HG03175 (cell line): ENCODE measurements at regions not wholly inside any gene's neighbourhood (a gene's known extent, or its start where the extent isn't known, plus 50 kb on each side); places are given as distances from the start of the nearest gene placed in this dataset.
"Not testable (repeated sequence)": the region's sequence is repeated elsewhere in the genome, so short reads cannot be mapped to it uniquely, and the experiment has no call there.

Experiments used
- ATAC-seq: cut with Tn5 transposase; IDR thresholded peaks from one replicate; pipeline ENCODE4 v1.9.1; 2021; ENCODE audit warnings: mild to moderate bottlenecking, moderate library complexity; ENCODE audit not compliant: unreplicated experiment

GRCh38 chr13:90321281-90321931 lies 1026.1 kb upstream of the MIR17HG start:
- ATAC-seq: no peak

DNA sequence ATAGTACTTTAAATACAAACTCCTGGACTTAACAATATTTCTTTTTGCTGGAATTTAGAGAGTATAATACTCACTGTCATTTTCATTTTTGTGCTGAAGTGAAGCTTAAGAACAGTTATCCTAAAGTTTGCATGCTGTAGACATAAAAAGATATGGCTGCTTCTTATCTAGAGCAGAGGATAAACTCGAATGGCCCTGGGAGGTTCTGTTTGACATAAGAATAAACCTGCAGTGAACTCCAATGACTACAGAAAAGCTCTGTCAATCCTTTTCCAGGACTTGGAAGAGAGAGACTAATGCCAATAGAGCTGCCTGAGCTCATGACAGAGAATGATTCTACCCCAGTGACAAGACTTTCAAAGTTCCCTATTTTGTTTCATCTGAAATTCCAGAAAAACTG lies 1017.8 kb upstream of the MIR17HG start:
- no peak for ATAC-seq

DNA sequence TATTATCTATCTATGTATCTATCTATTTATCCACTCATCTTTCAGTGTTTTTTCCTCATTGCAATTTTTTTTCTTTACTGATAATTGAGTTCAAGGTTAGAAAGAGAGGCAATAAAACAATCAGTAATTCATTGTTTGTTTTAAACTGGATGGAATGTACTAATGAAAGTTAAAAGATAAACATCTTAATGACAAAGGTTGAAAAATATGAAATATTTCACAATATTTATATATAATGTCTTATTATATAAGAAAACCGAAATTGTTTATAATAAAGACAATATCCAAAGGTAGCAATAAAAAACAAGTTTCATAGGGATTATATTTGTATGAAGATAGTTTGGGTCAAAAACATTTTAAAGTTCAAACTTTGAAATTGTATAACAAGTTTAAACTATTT lies 1015.5 kb upstream of the MIR17HG start:
- ATAC-seq: no peak

- ATAC-seq: no peak
Observed at GRCh38 chr13:90336507-90336906, 1011.0 kb upstream of the MIR17HG start.

DNA sequence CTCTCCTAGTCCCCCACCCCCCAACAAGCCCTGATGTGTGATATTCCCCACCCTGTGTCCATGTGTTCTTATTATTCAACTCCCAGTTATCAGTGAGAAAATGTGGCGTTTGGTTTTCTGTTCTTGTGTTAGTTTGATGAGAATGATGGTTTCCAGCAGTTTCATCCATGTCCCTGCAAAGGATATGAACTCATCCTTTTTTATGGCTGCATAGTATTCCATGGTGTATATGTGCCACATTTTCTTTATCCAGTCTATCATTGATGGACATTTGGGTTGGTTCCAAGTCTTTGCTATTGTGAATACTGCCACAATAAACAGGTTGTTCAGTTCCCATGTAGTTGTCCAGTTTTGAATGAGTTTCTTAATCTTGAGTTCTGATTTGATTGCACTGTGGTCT lies 1006.1 kb upstream of the MIR17HG start:
- ATAC-seq: not testable (repeated sequence)

DNA sequence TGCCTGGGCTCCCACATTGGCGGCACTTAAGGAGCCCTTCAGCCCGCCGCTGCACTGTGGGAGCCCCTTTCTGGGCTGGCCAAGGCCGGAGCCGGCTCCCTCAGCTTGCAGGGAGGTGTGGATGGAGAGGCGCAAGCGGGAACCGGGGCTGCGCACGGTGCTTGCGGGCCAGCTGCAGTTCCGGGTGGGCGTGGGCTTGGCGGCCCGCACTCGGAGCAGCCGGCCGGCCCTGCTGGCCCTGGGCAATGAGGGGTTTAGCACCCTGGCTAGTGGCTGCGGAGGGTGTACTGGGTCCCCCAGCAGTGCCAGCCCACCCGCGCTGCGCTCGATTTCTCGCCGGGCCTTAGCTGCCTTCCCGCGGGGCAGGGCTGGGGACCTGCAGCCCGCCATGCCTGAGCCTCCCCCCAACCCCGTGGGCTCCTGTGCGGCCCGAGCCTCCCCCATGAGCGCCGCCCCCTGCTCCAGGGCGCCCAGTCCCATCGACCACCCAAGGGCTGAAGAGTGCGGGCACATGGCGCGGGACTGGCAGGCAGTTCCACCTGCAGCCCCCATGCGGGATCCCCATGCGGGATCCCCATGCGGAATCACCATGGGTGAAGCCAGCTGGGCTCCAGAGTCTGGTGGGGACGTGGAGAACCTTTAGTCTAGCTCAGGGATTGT lies 998.9 kb upstream of the MIR17HG start:
- not testable (repeated sequence) for ATAC-seq

GRCh38 chr13:90352763-90353162 lies 994.7 kb upstream of the MIR17HG start:
- no peak for ATAC-seq

- no peak for ATAC-seq
Observed at GRCh38 chr13:90355162-90355751, 992.2 kb upstream of the MIR17HG start.

DNA sequence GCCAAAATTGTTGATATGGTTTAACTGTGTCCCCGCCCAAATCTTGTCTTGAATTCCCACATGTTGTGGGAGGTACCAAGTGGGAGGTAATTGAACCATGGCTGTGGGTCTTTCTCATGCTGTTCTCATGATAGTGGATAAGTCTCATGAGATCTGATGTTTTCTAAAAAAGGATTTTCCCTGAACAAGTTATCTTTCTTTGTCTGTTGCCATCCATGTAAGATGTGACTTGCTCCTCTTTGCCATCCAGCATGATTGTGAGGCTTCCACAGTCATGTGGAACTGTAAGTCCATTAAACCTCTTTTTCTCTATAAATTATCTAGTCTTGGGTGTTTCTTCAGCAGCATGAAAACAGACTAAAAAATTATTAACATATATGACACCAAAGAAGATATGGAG lies 986.7 kb upstream of the MIR17HG start:
- no peak for ATAC-seq

GRCh38 chr13:90362707-90363106 lies 984.8 kb upstream of the MIR17HG start:
- no peak for ATAC-seq

- ATAC-seq: no peak
Observed at GRCh38 chr13:90365130-90365529, 982.4 kb upstream of the MIR17HG start.

DNA sequence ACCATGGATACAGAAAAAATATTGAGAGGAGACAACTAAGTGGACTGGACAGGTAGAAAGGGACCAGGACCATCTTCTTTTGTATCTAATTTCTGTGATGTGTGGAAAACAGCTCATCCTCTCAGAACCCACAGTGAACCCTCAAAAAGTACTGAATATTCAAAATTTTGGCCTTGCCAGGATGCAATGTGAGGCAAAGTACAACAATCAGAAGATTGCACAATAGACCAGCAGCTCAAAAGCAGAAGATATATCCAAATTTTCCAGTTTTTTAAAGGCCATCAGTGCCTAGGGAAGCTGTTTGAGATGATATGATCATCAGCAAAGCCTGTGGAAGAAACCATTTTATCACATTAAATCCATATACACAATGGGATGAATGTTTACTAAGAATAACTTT lies 973.3 kb upstream of the MIR17HG start:
- no peak for ATAC-seq

- ATAC-seq: no peak
Observed at GRCh38 chr13:90375851-90376250, 971.6 kb upstream of the MIR17HG start.

DNA sequence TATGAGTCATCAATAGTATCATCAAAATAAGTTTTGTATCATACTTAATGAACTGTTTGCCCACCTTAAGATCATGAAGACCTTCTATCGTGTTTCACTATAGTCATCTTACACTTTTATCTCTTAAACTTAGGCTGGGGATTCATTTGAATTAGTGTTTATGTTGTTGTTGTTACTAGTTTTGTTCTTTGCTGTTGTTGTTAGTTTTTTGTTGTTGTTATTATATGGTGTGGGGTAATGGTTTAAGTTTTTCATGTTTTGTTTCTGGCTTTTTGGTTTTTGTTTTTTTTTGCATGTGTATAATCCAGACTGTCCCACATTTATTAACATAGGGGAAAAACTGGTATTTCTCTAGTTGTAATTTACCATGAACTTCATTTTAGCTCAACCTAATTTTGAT lies 965.1 kb upstream of the MIR17HG start:
- ATAC-seq: no peak

GRCh38 chr13:90385781-90386489 lies 961.6 kb upstream of the MIR17HG start:
- ATAC-seq: no peak

GRCh38 chr13:90388887-90389452 lies 958.5 kb upstream of the MIR17HG start:
- ATAC-seq: no peak

- ATAC-seq: no peak
Observed at GRCh38 chr13:90389537-90389936, 958.0 kb upstream of the MIR17HG start.

- ATAC-seq: no peak
Observed at GRCh38 chr13:90393408-90393807, 954.1 kb upstream of the MIR17HG start.

GRCh38 chr13:90395348-90395747 lies 952.1 kb upstream of the MIR17HG start:
- ATAC-seq: no peak

DNA sequence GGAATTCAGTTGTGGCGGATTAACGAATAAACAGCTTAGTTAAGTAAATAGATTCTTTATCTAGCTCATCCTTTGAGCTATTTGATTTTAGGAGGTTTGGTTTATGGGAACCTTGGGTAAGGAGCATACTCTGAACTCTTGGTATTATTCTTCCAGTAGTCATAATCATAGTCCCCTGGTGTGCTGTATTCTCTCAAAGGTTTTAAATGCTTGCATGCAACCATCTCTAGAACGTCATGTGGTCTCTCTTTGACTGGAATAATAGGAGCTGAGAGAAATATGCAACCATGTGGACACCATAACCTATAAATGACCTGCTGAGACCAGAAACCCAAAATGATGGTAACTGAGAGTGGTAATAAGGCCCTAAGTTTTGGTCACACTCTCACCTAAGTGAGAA lies 951.6 kb upstream of the MIR17HG start:
- ATAC-seq: no peak

DNA sequence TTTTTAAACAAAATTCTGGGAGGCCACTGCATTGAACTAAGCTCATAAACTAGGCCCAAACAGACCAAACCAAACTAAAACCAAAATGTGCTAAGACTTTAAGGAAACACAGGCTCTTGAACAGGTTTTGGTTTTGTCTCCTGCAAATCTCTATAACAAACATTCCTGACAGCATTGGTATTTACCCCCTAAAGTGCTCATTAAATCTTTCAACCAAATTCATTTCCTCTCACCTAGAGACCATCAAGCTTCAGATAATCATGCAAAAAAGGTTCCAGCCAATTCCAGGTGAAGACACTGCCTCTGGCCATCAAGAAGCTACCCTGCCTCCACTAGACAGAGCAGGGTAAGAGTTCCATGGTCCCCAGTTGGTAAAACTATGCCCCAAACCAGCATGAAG lies 951.2 kb upstream of the MIR17HG start:
- ATAC-seq: no peak
